H9 (cell line): ENCODE measurements at regions not wholly inside any gene's neighbourhood (a gene's known extent, or its start where the extent isn't known, plus 50 kb on each side); places are given as distances from the start of the nearest gene placed in this dataset.
"Not testable (repeated sequence)": the region's sequence is repeated elsewhere in the genome, so short reads cannot be mapped to it uniquely, and the experiment has no call there.

Source experiments
- DNase-seq: peaks from one replicate; pipeline ENCODE4 v3.0.0-alpha.2; 2017
- H2AFZ ChIP-seq: one replicate; pipeline ENCODE4 v1.6.1; 2013; ENCODE audit warnings: mild to moderate bottlenecking, low read length, control low read depth, moderate library complexity
- H2AK5ac ChIP-seq: 2 replicates; pipeline ENCODE4 v1.6.1; 2013; ENCODE audit warnings: low read length, control low read depth, mixed read lengths; ENCODE audit not compliant: insufficient read length
- H2BK120ac ChIP-seq: one replicate; pipeline ENCODE4 v1.6.1; 2013; ENCODE audit warnings: low read depth, mild to moderate bottlenecking, low read length, control low read depth, inconsistent platforms; ENCODE audit not compliant: poor library complexity, severe bottlenecking
- H2BK12ac ChIP-seq: 2 replicates; pipeline ENCODE4 v1.6.1; 2013; ENCODE audit warnings: low read length, control low read depth, mixed read lengths, low read depth; ENCODE audit not compliant: insufficient read length
- H2BK15ac ChIP-seq: 2 replicates; pipeline ENCODE4 v1.6.1; 2013; ENCODE audit warnings: low read depth, low read length, control low read depth
- H2BK20ac ChIP-seq: one replicate; pipeline ENCODE4 v1.6.1; 2013; ENCODE audit warnings: low read depth, mild to moderate bottlenecking, low read length, control low read depth, inconsistent platforms; ENCODE audit not compliant: poor library complexity, severe bottlenecking
- H2BK5ac ChIP-seq: 2 replicates; pipeline ENCODE4 v1.6.1; 2013; ENCODE audit warnings: low read length, control low read depth, mixed read lengths; ENCODE audit not compliant: insufficient read length
- H3K14ac ChIP-seq: 2 replicates; pipeline ENCODE4 v1.6.1; 2013; ENCODE audit warnings: low read length, control low read depth; ENCODE audit not compliant: insufficient read depth
- H3K18ac ChIP-seq: 2 replicates; pipeline ENCODE4 v1.6.1; 2013; ENCODE audit warnings: low read depth, mild to moderate bottlenecking, mixed read lengths, low read length, control low read depth; ENCODE audit not compliant: insufficient read length
- H3K23ac ChIP-seq: 2 replicates; pipeline ENCODE4 v1.6.1; 2013; ENCODE audit warnings: low read length, control low read depth, mixed read lengths, low read depth; ENCODE audit not compliant: insufficient read length
- H3K23me2 ChIP-seq: 2 replicates; pipeline ENCODE4 v1.6.1; 2013; ENCODE audit warnings: low read depth, mild to moderate bottlenecking, mixed read lengths, low read length, control low read depth; ENCODE audit not compliant: insufficient read length, poor library complexity, severe bottlenecking
- H3K27ac ChIP-seq: 2 replicates; pipeline ENCODE4 v1.5.1; 2013; ENCODE audit warnings: low read length, control low read depth, mixed read lengths, low read depth; ENCODE audit not compliant: insufficient read length
- H3K27me3 ChIP-seq: 2 replicates; pipeline ENCODE4 v1.6.1; 2013; ENCODE audit warnings: low read length, control low read depth, inconsistent platforms; ENCODE audit not compliant: insufficient read depth
- H3K4ac ChIP-seq: 2 replicates; pipeline ENCODE4 v1.6.1; 2013; ENCODE audit warnings: low read depth, mild to moderate bottlenecking, control low read depth, inconsistent platforms, low read length, moderate library complexity
- H3K4me1 ChIP-seq: 2 replicates; pipeline ENCODE4 v1.6.1; 2013; ENCODE audit warnings: low read length, control low read depth, inconsistent platforms; ENCODE audit not compliant: insufficient read depth
- H3K4me2 ChIP-seq: 2 replicates; pipeline ENCODE4 v1.6.1; 2013; ENCODE audit warnings: low read length, control low read depth, mixed read lengths; ENCODE audit not compliant: insufficient read length, insufficient read depth
- H3K56ac ChIP-seq: 2 replicates; pipeline ENCODE4 v1.6.1; 2013; ENCODE audit warnings: low read depth, mild to moderate bottlenecking, mixed read lengths, low read length, control low read depth; ENCODE audit not compliant: insufficient read length
- H3K79me1 ChIP-seq: 2 replicates; pipeline ENCODE4 v1.6.1; 2013; ENCODE audit warnings: low read depth, mild to moderate bottlenecking, moderate library complexity, low read length, control low read depth, inconsistent platforms; ENCODE audit not compliant: insufficient read depth, poor library complexity, severe bottlenecking
- H3K79me2 ChIP-seq: 2 replicates; pipeline ENCODE4 v1.6.1; 2013; ENCODE audit warnings: low read length, control low read depth, inconsistent platforms; ENCODE audit not compliant: insufficient read depth
- H3K9ac ChIP-seq: 2 replicates; pipeline ENCODE4 v1.6.1; 2013; ENCODE audit warnings: low read length, control low read depth, mixed read lengths; ENCODE audit not compliant: insufficient read length; ENCODE audit errors: extremely low read depth
- H3K9me3 ChIP-seq: one replicate; pipeline ENCODE4 v1.6.1; 2013; ENCODE audit warnings: low read depth, low read length, inconsistent platforms; ENCODE audit not compliant: control insufficient read depth
- H3T11ph ChIP-seq: one replicate; pipeline ENCODE4 v1.6.1; 2013; ENCODE audit warnings: mild to moderate bottlenecking, low read length, control low read depth, inconsistent platforms
- H4K20me1 ChIP-seq: one replicate; pipeline ENCODE4 v1.6.1; 2013; ENCODE audit not compliant: control insufficient read depth, insufficient read length, insufficient read depth
- H4K5ac ChIP-seq: 2 replicates; pipeline ENCODE4 v1.6.1; 2013; ENCODE audit warnings: low read depth, mild to moderate bottlenecking, mixed read lengths, low read length, control low read depth; ENCODE audit not compliant: insufficient read length
- H4K8ac ChIP-seq: replicated peaks from 2 replicates; pipeline ENCODE4 v1.6.1; 2013; ENCODE audit warnings: low read length, control low read depth, mixed read lengths, low read depth; ENCODE audit not compliant: insufficient read length
- H4K91ac ChIP-seq: 2 replicates; pipeline ENCODE4 v1.6.1; 2013; ENCODE audit warnings: low read depth, mild to moderate bottlenecking, moderate library complexity, mixed read lengths, low read length, control low read depth; ENCODE audit not compliant: insufficient read length
- H3K27ac Mint-ChIP-seq, 3 experiments: 2 replicates in 2 of 3; 3 replicates in 1 of 3; pipeline ENCODE4 v1.8.0; 2020 to 2021; ENCODE audit warnings: mixed read lengths in 3 of 3, mild to moderate bottlenecking in 1 of 3, moderate library complexity in 1 of 3
- H3K27me3 Mint-ChIP-seq: 2 replicates; pipeline ENCODE4 v1.8.0; 2021; ENCODE audit warnings: low read depth, mild to moderate bottlenecking, moderate library complexity, mixed read lengths
- H3K36me3 Mint-ChIP-seq, 3 experiments: 2 replicates in 2 of 3; 3 replicates in 1 of 3; pipeline ENCODE4 v1.8.0; 2020 to 2021; ENCODE audit warnings: low read depth in 3 of 3, mixed read lengths in 3 of 3; ENCODE audit not compliant: insufficient read depth in 1 of 3
- H3K4me1 Mint-ChIP-seq, 2 experiments: 2 replicates each; pipeline ENCODE4 v1.8.0; 2020; ENCODE audit warnings: mixed read lengths in 2 of 2
- H3K4me3 Mint-ChIP-seq, 2 experiments: 2 replicates in 1 of 2; 3 replicates in 1 of 2; pipeline ENCODE4 v1.8.0; 2020 to 2021; ENCODE audit warnings: mild to moderate bottlenecking in 2 of 2, mixed read lengths in 2 of 2, moderate library complexity in 1 of 2
- H3K9me3 Mint-ChIP-seq, 2 experiments: 2 replicates in 1 of 2; 3 replicates in 1 of 2; pipeline ENCODE4 v1.8.0; 2020; ENCODE audit warnings: mild to moderate bottlenecking in 2 of 2, mixed read lengths in 2 of 2, moderate library complexity in 1 of 2
- WGBS: extraction: QIAGEN DNeasy Blood & Tissue Kit; methylation state at CpG from one replicate; pipeline ENCODE4 v1.1.7; 2013; ENCODE audit warnings: missing lambda C conversion rate, low lambda C conversion rate, mixed read lengths; ENCODE audit not compliant: insufficient read length; ENCODE audit errors: extremely low coverage; 5-methylcytosine and 5-hydroxymethylcytosine counted together
- TF ChIP-seq, protein P1 (sequence below): fragments of 200-600 bp; sonication (generic); conservative IDR thresholded peaks from 3 replicates; pipeline ENCODE4 v1.8.0; 2021; ENCODE audit warnings: antibody characterized with exemption, mild to moderate bottlenecking

GRCh38 chr4:96407738-96408463 lies 568.0 kb downstream of the PDHA2 start:
- Histone ChIP-seq H3K4ac (no peak overlapping the region), H3K27ac (no peak overlapping the region), H3K79me1 (no peaks in the 10 kb centered on the region), H2BK12ac (no peak overlapping the region), H3K4me1 (no peaks in the 10 kb centered on the region), H2BK15ac (no peak overlapping the region), H4K91ac (no peak overlapping the region), H3K14ac (no peak overlapping the region), H2BK120ac (no peak overlapping the region), H3K9ac (no peak overlapping the region), H3K27me3 (no peaks in the 10 kb centered on the region), H3K23me2 (no peaks in the 10 kb centered on the region), H2AFZ (no peak overlapping the region), H4K20me1 (no peaks in the 10 kb centered on the region), H3K18ac (no peak overlapping the region), H3K56ac (no peak overlapping the region), H3T11ph (no peak overlapping the region), H4K5ac (no peak overlapping the region), H3K4me2 (no peak overlapping the region), H2AK5ac (no peak overlapping the region), H3K23ac (no peak overlapping the region), H2BK20ac (no peak overlapping the region), H4K8ac (no peak overlapping the region), H3K9me3 (no peaks in the 10 kb centered on the region), H3K79me2 (no peaks in the 10 kb centered on the region), H2BK5ac (no peak overlapping the region)
- WGBS = no CpG with 5 or more reads among the region's 5 CpGs
- Mint-ChIP-seq H3K4me1 (peaks cover 3% of the 10 kb centered on the region in 2 experiments; a peak in 2 of 4 replicates), H3K27ac (peak overlapping the region in 2 of 3 experiments; percentile 1 to 11; a peak in 3 of 7 replicates), H3K9me3 (no peaks in the 10 kb centered on the region; a peak in 3 of 5 replicates), H3K36me3 (no peaks in the 10 kb centered on the region; a peak in 1 of 7 replicates), H3K27me3 (no peaks in the 10 kb centered on the region), H3K4me3 (no peak overlapping the region)
- TF ChIP-seq, protein P1, sequence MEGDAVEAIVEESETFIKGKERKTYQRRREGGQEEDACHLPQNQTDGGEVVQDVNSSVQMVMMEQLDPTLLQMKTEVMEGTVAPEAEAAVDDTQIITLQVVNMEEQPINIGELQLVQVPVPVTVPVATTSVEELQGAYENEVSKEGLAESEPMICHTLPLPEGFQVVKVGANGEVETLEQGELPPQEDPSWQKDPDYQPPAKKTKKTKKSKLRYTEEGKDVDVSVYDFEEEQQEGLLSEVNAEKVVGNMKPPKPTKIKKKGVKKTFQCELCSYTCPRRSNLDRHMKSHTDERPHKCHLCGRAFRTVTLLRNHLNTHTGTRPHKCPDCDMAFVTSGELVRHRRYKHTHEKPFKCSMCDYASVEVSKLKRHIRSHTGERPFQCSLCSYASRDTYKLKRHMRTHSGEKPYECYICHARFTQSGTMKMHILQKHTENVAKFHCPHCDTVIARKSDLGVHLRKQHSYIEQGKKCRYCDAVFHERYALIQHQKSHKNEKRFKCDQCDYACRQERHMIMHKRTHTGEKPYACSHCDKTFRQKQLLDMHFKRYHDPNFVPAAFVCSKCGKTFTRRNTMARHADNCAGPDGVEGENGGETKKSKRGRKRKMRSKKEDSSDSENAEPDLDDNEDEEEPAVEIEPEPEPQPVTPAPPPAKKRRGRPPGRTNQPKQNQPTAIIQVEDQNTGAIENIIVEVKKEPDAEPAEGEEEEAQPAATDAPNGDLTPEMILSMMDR = no peak
- no peak for DNase-seq

DNA sequence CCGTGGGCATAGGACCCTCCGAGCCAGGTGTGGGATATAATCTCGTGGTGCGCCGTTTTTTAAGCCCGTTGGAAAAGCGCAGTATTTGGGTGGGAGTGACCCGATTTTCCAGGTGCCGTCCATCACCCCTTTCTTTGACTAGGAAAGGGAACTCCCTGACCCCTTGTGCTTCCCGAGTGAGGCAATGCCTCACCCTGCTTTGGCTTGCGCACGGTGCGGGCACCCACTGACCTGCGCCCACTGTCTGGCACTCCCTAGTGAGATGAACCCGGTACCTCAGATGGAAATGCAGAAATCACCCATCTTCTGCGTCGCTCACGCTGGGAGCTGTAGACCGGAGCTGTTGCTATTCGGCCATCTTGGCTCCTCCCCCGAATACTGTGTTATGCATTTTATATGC lies 575.0 kb downstream of the PDHA2 start:
- H4K5ac ChIP-seq, H3K4me1 ChIP-seq, H3K56ac ChIP-seq, H3K9me3 ChIP-seq, H4K8ac ChIP-seq, H3K9me3 Mint-ChIP-seq, H3K79me1 ChIP-seq, H3K79me2 ChIP-seq, H4K91ac ChIP-seq, H3K27ac ChIP-seq, H3K14ac ChIP-seq, H3K23ac ChIP-seq, H2BK20ac ChIP-seq, H3K36me3 Mint-ChIP-seq, H3K4me1 Mint-ChIP-seq, H2AK5ac ChIP-seq, H3K9ac ChIP-seq, H3K27me3 Mint-ChIP-seq, H2BK5ac ChIP-seq, H2BK15ac ChIP-seq, H4K20me1 ChIP-seq, H3K23me2 ChIP-seq, H3K4ac ChIP-seq, H3K27me3 ChIP-seq, H3K18ac ChIP-seq, H2BK120ac ChIP-seq, H3T11ph ChIP-seq, H3K4me2 ChIP-seq, H3K4me3 Mint-ChIP-seq, H2BK12ac ChIP-seq, H2AFZ ChIP-seq, DNase-seq: not testable (repeated sequence)
- peak overlapping the region in 1 of 3 experiments; percentile 67; a peak in 1 of 7 replicates for H3K27ac Mint-ChIP-seq
- no CpG with 5 or more reads among the region's 21 CpGs for WGBS
